ENCODE measurements at regions not wholly inside any gene's neighbourhood (a gene's known extent, or its start where the extent isn't known, plus 50 kb on each side); places are given as distances from the start of the nearest gene placed in this dataset.

GRCh38 chr2:101528501-101528900, 53.6 kb upstream of the RFX8 start:
- no peaks in the 10 kb centered on the region for H3K27me3 Mint-ChIP-seq (ENCODE audit: unreplicated experiment)
- no peak for DNase-seq
- H3K27ac Mint-ChIP-seq (ENCODE audit: unreplicated experiment) = no peak overlapping the region
- no peak for TF ChIP-seq CTCF (IDR thresholded peaks at IDR 0.05; ENCODE audit: partially characterized antibody, unreplicated experiment)
- H3K9me3 Mint-ChIP-seq (ENCODE audit: unreplicated experiment) = no peaks in the 10 kb centered on the region
- H3K4me1 Mint-ChIP-seq (ENCODE audit: low read depth, unreplicated experiment) = peaks cover 3% of the 10 kb centered on the region
- H3K4me3 Mint-ChIP-seq (ENCODE audit: unreplicated experiment) = no peak overlapping the region
- H3K36me3 Mint-ChIP-seq (ENCODE audit: unreplicated experiment) = peaks cover 4% of the 10 kb centered on the region

- Mint-ChIP-seq H3K4me1 (ENCODE audit: low read depth, unreplicated experiment) (peaks cover 3% of the 10 kb centered on the region), H3K9me3 (ENCODE audit: unreplicated experiment) (no peaks in the 10 kb centered on the region), H3K27ac (ENCODE audit: unreplicated experiment) (no peak overlapping the region), H3K27me3 (ENCODE audit: unreplicated experiment) (no peaks in the 10 kb centered on the region), H3K36me3 (ENCODE audit: unreplicated experiment) (peaks cover 4% of the 10 kb centered on the region), H3K4me3 (ENCODE audit: unreplicated experiment) (no peak overlapping the region)
- TF ChIP-seq CTCF (IDR thresholded peaks at IDR 0.05; ENCODE audit: partially characterized antibody, unreplicated experiment) = no peak
- no peak for DNase-seq
Observed at GRCh38 chr2:101524806-101525430, 50.0 kb upstream of the RFX8 start.
